Smooth muscle cell (in vitro differentiated cells): ENCODE measurements at regions not wholly inside any gene's neighbourhood (a gene's known extent, or its start where the extent isn't known, plus 50 kb on each side); places are given as distances from the start of the nearest gene placed in this dataset.
A peak's percentile ranks its signal among the peaks of the same experiment; 100 is the strongest.

Experiments
- DNase-seq: peaks from one replicate; lab custom pipeline; 2025; ENCODE audit not compliant: unreplicated experiment; lab: John Stamatoyannopoulos, UW
- H2AFZ ChIP-seq: fragments of 200-600 bp; sonication (generic); 2 replicates; pipeline ENCODE4 v1.6.0; 2016; ENCODE audit warnings: antibody characterized with exemption, low read depth, mild to moderate bottlenecking
- H3F3A ChIP-seq: fragments of 200-600 bp; sonication (generic); 2 replicates; pipeline ENCODE4 v1.6.0; 2017; ENCODE audit warnings: antibody characterized with exemption, low read depth
- H3K27ac ChIP-seq: fragments of 200-600 bp; sonication (generic); 2 replicates; pipeline ENCODE4 v1.5.1; 2016; ENCODE audit warnings: low read depth, mild to moderate bottlenecking
- H3K27me3 ChIP-seq: fragments of 200-600 bp; sonication (generic); 2 replicates; pipeline ENCODE4 v1.6.1; 2016; ENCODE audit warnings: low read depth, mild to moderate bottlenecking
- H3K36me3 ChIP-seq: fragments of 200-600 bp; sonication (generic); 2 replicates; pipeline ENCODE4 v1.5.1; 2016; ENCODE audit warnings: low read depth
- H3K4me1 ChIP-seq: fragments of 200-600 bp; sonication (generic); 2 replicates; pipeline ENCODE4 v1.5.1; 2016; ENCODE audit warnings: low read depth
- H3K4me2 ChIP-seq: fragments of 200-600 bp; sonication (generic); 2 replicates; pipeline ENCODE4 v1.6.0; 2016; ENCODE audit warnings: mild to moderate bottlenecking
- H3K4me3 ChIP-seq: fragments of 200-600 bp; sonication (generic); 2 replicates; pipeline ENCODE4 v1.5.1; 2016; ENCODE audit warnings: mild to moderate bottlenecking
- H3K79me2 ChIP-seq: fragments of 200-600 bp; sonication (generic); 2 replicates; pipeline ENCODE4 v1.6.0; 2016; ENCODE audit warnings: low read depth, mild to moderate bottlenecking
- H3K9ac ChIP-seq: fragments of 200-600 bp; sonication (generic); 2 replicates; pipeline ENCODE4 v1.6.0; 2016; ENCODE audit warnings: low read depth
- H3K9me3 ChIP-seq: fragments of 200-600 bp; sonication (generic); replicated peaks from 2 replicates; pipeline ENCODE4 v1.5.1; 2016; ENCODE audit warnings: low read depth
- H4K20me1 ChIP-seq: fragments of 200-600 bp; sonication (generic); 2 replicates; pipeline ENCODE4 v1.6.0; 2016; ENCODE audit warnings: low read depth
- WGBS: methylation state at CpG from one replicate; pipeline ENCODE4 v1.1.7; 2016; ENCODE audit warnings: low lambda C conversion rate; 5-methylcytosine and 5-hydroxymethylcytosine counted together
- TF ChIP-seq, protein P1 (sequence below): fragments of 200-600 bp; sonication (generic); IDR thresholded peaks from 2 replicates; pipeline ENCODE4 v1.5.1; 2017; ENCODE audit warnings: borderline replicate concordance, mild to moderate bottlenecking, antibody characterized with exemption; ENCODE audit not compliant: insufficient read depth, poor library complexity, severe bottlenecking

- Histone ChIP-seq H3F3A (no peaks in the 10 kb centered on the region), H3K36me3 (no peaks in the 10 kb centered on the region), H4K20me1 (no peaks in the 10 kb centered on the region), H2AFZ (no peak overlapping the region), H3K9ac (no peak overlapping the region), H3K4me3 (no peak overlapping the region), H3K9me3 (no peaks in the 10 kb centered on the region), H3K4me1 (no peaks in the 10 kb centered on the region), H3K4me2 (no peak overlapping the region), H3K27ac (no peak overlapping the region), H3K79me2 (no peaks in the 10 kb centered on the region), H3K27me3 (no peaks in the 10 kb centered on the region)
- TF ChIP-seq, protein P1, sequence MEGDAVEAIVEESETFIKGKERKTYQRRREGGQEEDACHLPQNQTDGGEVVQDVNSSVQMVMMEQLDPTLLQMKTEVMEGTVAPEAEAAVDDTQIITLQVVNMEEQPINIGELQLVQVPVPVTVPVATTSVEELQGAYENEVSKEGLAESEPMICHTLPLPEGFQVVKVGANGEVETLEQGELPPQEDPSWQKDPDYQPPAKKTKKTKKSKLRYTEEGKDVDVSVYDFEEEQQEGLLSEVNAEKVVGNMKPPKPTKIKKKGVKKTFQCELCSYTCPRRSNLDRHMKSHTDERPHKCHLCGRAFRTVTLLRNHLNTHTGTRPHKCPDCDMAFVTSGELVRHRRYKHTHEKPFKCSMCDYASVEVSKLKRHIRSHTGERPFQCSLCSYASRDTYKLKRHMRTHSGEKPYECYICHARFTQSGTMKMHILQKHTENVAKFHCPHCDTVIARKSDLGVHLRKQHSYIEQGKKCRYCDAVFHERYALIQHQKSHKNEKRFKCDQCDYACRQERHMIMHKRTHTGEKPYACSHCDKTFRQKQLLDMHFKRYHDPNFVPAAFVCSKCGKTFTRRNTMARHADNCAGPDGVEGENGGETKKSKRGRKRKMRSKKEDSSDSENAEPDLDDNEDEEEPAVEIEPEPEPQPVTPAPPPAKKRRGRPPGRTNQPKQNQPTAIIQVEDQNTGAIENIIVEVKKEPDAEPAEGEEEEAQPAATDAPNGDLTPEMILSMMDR = no peak
- WGBS = 86% methylated on average over 2 of the region's 2 CpGs
- DNase-seq = no peak
Measured at GRCh38 chr6:112613410-112613809, 266.3 kb downstream of the RFPL4B start.

DNA sequence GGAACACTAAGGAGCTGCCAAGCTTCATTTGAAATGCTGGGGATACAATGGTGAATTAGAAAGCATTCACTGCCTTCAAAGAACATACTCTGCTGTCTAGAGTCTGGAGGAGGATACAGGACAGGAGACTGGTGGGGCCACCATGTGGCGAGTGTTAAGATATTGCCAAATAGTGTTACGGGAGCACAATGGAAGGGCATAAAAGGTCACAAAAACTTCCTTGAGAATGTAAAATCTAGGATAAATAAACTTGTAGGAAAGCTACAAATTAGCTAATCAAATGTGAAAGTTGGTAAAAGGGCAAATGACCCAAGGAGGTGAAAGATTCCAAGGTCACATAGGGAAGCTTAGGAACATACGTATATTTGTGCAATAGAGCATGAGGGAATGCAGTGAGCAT lies 271.7 kb downstream of the RFPL4B start:
- H3K27me3 ChIP-seq = no peaks in the 10 kb centered on the region
- 69% methylated on average over 3 of the region's 3 CpGs for WGBS
- no peak overlapping the region for H2AFZ ChIP-seq
- H3K79me2 ChIP-seq = no peaks in the 10 kb centered on the region
- DNase-seq = no peak
- H3K27ac ChIP-seq = no peak overlapping the region
- no peaks in the 10 kb centered on the region for H3K9me3 ChIP-seq
- H3K9ac ChIP-seq = no peak overlapping the region
- H4K20me1 ChIP-seq = no peaks in the 10 kb centered on the region
- H3K4me2 ChIP-seq = no peak overlapping the region
- peaks cover 5% of the 10 kb centered on the region for H3K4me1 ChIP-seq
- no peaks in the 10 kb centered on the region for H3F3A ChIP-seq
- TF ChIP-seq, protein P1 = peak; percentile 5
- no peak overlapping the region for H3K4me3 ChIP-seq
- H3K36me3 ChIP-seq = no peaks in the 10 kb centered on the region

- H3K27me3 ChIP-seq = no peaks in the 10 kb centered on the region
- DNase-seq = no peak
- H3K9me3 ChIP-seq = no peaks in the 10 kb centered on the region
- WGBS = 37% methylated on average over 3 of the region's 3 CpGs
- H3F3A ChIP-seq = no peaks in the 10 kb centered on the region
- H3K9ac ChIP-seq = no peak overlapping the region
- no peaks in the 10 kb centered on the region for H3K79me2 ChIP-seq
- H4K20me1 ChIP-seq = no peaks in the 10 kb centered on the region
- no peak overlapping the region for H3K27ac ChIP-seq
- peak overlapping the region; percentile 67 for H2AFZ ChIP-seq
- peaks cover 5% of the 10 kb centered on the region for H3K4me1 ChIP-seq
- H3K4me3 ChIP-seq = no peak overlapping the region
- peak overlapping the region; percentile 67 for H3K4me2 ChIP-seq
- TF ChIP-seq, protein P1 = no peak
- H3K36me3 ChIP-seq = no peaks in the 10 kb centered on the region
Measured at GRCh38 chr6:112620812-112621569, 273.9 kb downstream of the RFPL4B start.

GRCh38 chr6:112622036-112622435 lies 274.9 kb downstream of the RFPL4B start:
- peaks cover 5% of the 10 kb centered on the region for H3K4me1 ChIP-seq
- no peaks in the 10 kb centered on the region for H3K79me2 ChIP-seq
- TF ChIP-seq, protein P1 = no peak
- no peaks in the 10 kb centered on the region for H3K27me3 ChIP-seq
- no peaks in the 10 kb centered on the region for H3K36me3 ChIP-seq
- no peak overlapping the region for H3K9ac ChIP-seq
- H3K9me3 ChIP-seq = no peaks in the 10 kb centered on the region
- no peak overlapping the region for H3K27ac ChIP-seq
- peak overlapping the region; percentile 49 for H2AFZ ChIP-seq
- H3K4me2 ChIP-seq = no peak overlapping the region
- DNase-seq = no peak
- H3K4me3 ChIP-seq = no peak overlapping the region
- no peaks in the 10 kb centered on the region for H4K20me1 ChIP-seq
- H3F3A ChIP-seq = peaks cover 5% of the 10 kb centered on the region
